ENCODE measurements at regions not wholly inside any gene's neighbourhood (a gene's known extent, or its start where the extent isn't known, plus 50 kb on each side); places are given as distances from the start of the nearest gene placed in this dataset.

GRCh38 chr11:112534208-112534607 lies 273.5 kb upstream of the PLET1 start:
- TF ChIP-seq POLR2AphosphoS5 (IDR thresholded peaks at IDR 0.05; ENCODE audit: low read depth, low read length), result no peak
- TF ChIP-seq ZNF121 (CRISPR knock-in tag; IDR thresholded peaks at IDR 0.05), result no peak
- TF ChIP-seq, protein P1, sequence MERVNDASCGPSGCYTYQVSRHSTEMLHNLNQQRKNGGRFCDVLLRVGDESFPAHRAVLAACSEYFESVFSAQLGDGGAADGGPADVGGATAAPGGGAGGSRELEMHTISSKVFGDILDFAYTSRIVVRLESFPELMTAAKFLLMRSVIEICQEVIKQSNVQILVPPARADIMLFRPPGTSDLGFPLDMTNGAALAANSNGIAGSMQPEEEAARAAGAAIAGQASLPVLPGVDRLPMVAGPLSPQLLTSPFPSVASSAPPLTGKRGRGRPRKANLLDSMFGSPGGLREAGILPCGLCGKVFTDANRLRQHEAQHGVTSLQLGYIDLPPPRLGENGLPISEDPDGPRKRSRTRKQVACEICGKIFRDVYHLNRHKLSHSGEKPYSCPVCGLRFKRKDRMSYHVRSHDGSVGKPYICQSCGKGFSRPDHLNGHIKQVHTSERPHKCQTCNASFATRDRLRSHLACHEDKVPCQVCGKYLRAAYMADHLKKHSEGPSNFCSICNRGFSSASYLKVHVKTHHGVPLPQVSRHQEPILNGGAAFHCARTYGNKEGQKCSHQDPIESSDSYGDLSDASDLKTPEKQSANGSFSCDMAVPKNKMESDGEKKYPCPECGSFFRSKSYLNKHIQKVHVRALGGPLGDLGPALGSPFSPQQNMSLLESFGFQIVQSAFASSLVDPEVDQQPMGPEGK (CRISPR knock-in tag; IDR thresholded peaks at IDR 0.05), result no peak
- TF ChIP-seq ZNF274 (CRISPR knock-in tag; IDR thresholded peaks at IDR 0.05), result no peak
- no peak for TF ChIP-seq ZSCAN30 (CRISPR knock-in tag; IDR thresholded peaks at IDR 0.05)
- no peak for TF ChIP-seq TCF7L2 (IDR thresholded peaks at IDR 0.05; ENCODE audit: low read depth, low read length)

Measured in HepG2 (cell line).